Panc1 (cell line): ENCODE measurements at regions not wholly inside any gene's neighbourhood (a gene's known extent, or its start where the extent isn't known, plus 50 kb on each side); places are given as distances from the start of the nearest gene placed in this dataset.
A peak's percentile ranks its signal among the peaks of the same experiment; 100 is the strongest.

Experiments
- ATAC-seq: fragments of 200-7000 bp; cut with Tn5 transposase; 2 replicates; pipeline ENCODE4 v1.9.1; 2020; ENCODE audit warnings: mild to moderate bottlenecking, moderate library complexity
- BruUV-seq: library from RNA; stranded (reverse); fragments of 400-500 nt; replicated peaks from 2 replicates; lab custom pipeline; 2021; lab: Mats Ljungman, UMichigan
- CTCF ChIA-PET: fragments of 300-600 bp; sonication (Branson Sonifier 250); formaldehyde crosslinking; loops from one replicate; lab custom pipeline; 2022; ENCODE audit warnings: antibody characterized with exemption; lab: Charles Lee
- POLR2A ChIA-PET: fragments of 300-600 bp; sonication (Branson Sonifier 250); formaldehyde crosslinking; loops from one replicate; lab custom pipeline; 2022; ENCODE audit warnings: antibody characterized with exemption; lab: Charles Lee
- DNase-seq: peaks from one replicate; pipeline ENCODE4 v3.0.0-alpha.2; 2010; ENCODE audit warnings: low read depth, low spot score
- H3K27ac ChIP-seq: 2 replicates; pipeline ENCODE4 v1.5.1; 2011; ENCODE audit warnings: mild to moderate bottlenecking, low read length, inconsistent platforms
- H3K27me3 ChIP-seq: fragments of 200-500 bp; sonication (Bioruptor generic); 2 replicates; pipeline ENCODE4 v1.6.0; 2014; ENCODE audit warnings: low read length, inconsistent platforms; ENCODE audit not compliant: control insufficient read depth, insufficient read depth
- H3K36me3 ChIP-seq: fragments of 200-500 bp; sonication (Bioruptor generic); 2 replicates; pipeline ENCODE4 v1.5.1; 2014; ENCODE audit warnings: inconsistent platforms, mild to moderate bottlenecking, low read length, moderate library complexity; ENCODE audit not compliant: control insufficient read depth, insufficient read depth
- H3K4me1 ChIP-seq: 2 replicates; pipeline ENCODE4 v1.5.1; 2011; ENCODE audit warnings: inconsistent platforms, mild to moderate bottlenecking, low read length, moderate library complexity; ENCODE audit not compliant: control insufficient read depth, insufficient read depth
- H3K4me3 ChIP-seq, 2 experiments: 2 replicates each; pipeline ENCODE4 v1.5.1; 2011 to 2012; ENCODE audit warnings: low read depth in 2 of 2, low read length in 2 of 2, mild to moderate bottlenecking in 2 of 2, inconsistent platforms in 1 of 2, moderate library complexity in 1 of 2
- H3K9me3 ChIP-seq: fragments of 200-500 bp; sonication (Bioruptor generic); 2 replicates; pipeline ENCODE4 v1.5.1; 2014; ENCODE audit warnings: low read depth, mild to moderate bottlenecking, inconsistent platforms, low read length, moderate library complexity; ENCODE audit not compliant: control insufficient read depth, insufficient read depth
- POLR2AphosphoS5 ChIP-seq: IDR thresholded peaks from 2 replicates; pipeline ENCODE4 v1.6.1; 2012; ENCODE audit warnings: mild to moderate bottlenecking, low read depth, low read length, moderate library complexity
- SIN3A ChIP-seq: IDR thresholded peaks from 2 replicates; pipeline ENCODE4 v1.6.1; 2012; ENCODE audit warnings: low read depth, mild to moderate bottlenecking, low read length, moderate library complexity, borderline replicate concordance; ENCODE audit not compliant: insufficient read depth
- TCF7L2 ChIP-seq: IDR thresholded peaks from 2 replicates; pipeline ENCODE4 v1.6.1; 2011; ENCODE audit warnings: mild to moderate bottlenecking, low read depth, low read length, inconsistent platforms
- in situ Hi-C: cut with HindIII; loops from 2 replicates; pipeline ENCODE4 v1.10.0; 2016; ENCODE audit warnings: low sequenced_read_pairs, low pct_unique_long_range_greater_than_20kb
- intact Hi-C: fragments of 100-400 bp; cut with micrococcal nuclease; formaldehyde crosslinking; loops from one replicate; pipeline ENCODE4 v1.10.0; 2022; ENCODE audit not compliant: unreplicated experiment
- TF ChIP-seq, protein P1 (sequence below): fragments of 450-650 bp; IDR thresholded peaks from 2 replicates; pipeline ENCODE4 v1.5.1; 2017; ENCODE audit warnings: mild to moderate bottlenecking
- TF ChIP-seq, protein P2 (sequence below), 2 experiments: IDR thresholded peaks; 2 replicates each; pipeline ENCODE4 v1.6.1; 2011 to 2012; ENCODE audit warnings: low read depth in 2 of 2, control low read depth in 1 of 2, low read length in 1 of 2, mild to moderate bottlenecking in 1 of 2, moderate library complexity in 1 of 2; ENCODE audit not compliant: insufficient read depth in 1 of 2

DNA sequence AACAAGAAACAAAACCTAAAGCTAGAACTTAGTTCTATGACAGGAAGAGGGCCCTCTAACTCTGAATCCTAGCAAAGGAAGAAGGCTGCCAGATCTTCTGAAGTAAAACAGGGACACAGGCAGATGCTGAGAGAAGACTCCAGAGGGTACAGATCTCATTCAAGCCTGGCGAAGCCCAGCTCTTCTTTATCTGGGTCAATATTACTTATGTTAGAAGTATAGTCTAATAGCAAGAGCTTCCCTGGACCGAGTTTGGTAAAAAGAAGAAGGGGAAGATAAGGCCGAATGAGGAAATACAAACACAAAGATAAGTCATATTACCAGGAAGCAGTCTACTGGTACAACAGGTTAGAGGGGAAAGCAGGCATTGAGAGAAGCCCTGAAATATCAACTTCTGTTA is 79.9 kb upstream of the CCDC91 start:
- BruUV-seq = no TSS peak
- TF ChIP-seq, protein P1, sequence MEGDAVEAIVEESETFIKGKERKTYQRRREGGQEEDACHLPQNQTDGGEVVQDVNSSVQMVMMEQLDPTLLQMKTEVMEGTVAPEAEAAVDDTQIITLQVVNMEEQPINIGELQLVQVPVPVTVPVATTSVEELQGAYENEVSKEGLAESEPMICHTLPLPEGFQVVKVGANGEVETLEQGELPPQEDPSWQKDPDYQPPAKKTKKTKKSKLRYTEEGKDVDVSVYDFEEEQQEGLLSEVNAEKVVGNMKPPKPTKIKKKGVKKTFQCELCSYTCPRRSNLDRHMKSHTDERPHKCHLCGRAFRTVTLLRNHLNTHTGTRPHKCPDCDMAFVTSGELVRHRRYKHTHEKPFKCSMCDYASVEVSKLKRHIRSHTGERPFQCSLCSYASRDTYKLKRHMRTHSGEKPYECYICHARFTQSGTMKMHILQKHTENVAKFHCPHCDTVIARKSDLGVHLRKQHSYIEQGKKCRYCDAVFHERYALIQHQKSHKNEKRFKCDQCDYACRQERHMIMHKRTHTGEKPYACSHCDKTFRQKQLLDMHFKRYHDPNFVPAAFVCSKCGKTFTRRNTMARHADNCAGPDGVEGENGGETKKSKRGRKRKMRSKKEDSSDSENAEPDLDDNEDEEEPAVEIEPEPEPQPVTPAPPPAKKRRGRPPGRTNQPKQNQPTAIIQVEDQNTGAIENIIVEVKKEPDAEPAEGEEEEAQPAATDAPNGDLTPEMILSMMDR = peak; percentile 7; the same call in 1 of the 2 replicates
- TF ChIP-seq POLR2AphosphoS5 = no peak
- Histone ChIP-seq H3K36me3 (no peaks in the 10 kb centered on the region), H3K4me1 (no peaks in the 10 kb centered on the region), H3K27me3 (no peaks in the 10 kb centered on the region), H3K4me3 (no peak overlapping the region), H3K27ac (no peak overlapping the region), H3K9me3 (peaks cover 14% of the 10 kb centered on the region; the same call in 1 of the 2 replicates)
- ATAC-seq (no peak), DNase-seq (no peak)
- ChIA-PET POLR2A (no interaction called here), CTCF (no interaction called here)
- intact Hi-C loops (no loop called here), in situ Hi-C loops (no loop called here)

DNA sequence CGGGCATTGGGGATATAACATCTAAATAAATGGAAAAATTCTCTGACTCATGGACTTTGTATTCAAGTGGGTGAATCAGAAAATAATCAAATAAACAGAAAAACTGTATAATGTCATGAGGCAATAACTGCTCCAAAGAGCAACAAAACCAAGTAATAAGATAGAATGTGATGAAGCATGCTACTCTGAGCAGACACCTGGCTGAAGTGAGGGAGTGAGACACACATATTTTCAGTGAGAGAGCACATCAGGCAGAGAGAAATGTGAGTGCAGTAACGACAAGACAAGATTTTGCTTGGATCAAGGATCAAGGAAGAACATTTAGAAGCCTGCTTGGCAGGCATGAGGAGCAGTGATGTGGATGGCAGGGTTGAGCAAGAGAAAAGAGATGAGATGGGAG is 75.8 kb upstream of the CCDC91 start:
- POLR2A ChIA-PET = no interaction called here
- Histone ChIP-seq H3K36me3 (no peaks in the 10 kb centered on the region), H3K9me3 (peaks cover 17% of the 10 kb centered on the region; the same call in 1 of the 2 replicates), H3K4me1 (no peaks in the 10 kb centered on the region), H3K27me3 (no peaks in the 10 kb centered on the region), H3K4me3 (no peak overlapping the region), H3K27ac (no peak overlapping the region)
- intact Hi-C loops = no loop called here
- in situ Hi-C loops = no loop called here
- no TSS peak for BruUV-seq
- CTCF ChIA-PET = no interaction called here
- ATAC-seq (0 out of 2 replicates have a peak, but pooled peaks have one; percentile 53), DNase-seq (peak; percentile 55)
- TF ChIP-seq, protein P1 = no peak
- no peak for TF ChIP-seq SIN3A
- TF ChIP-seq TCF7L2 = no peak
- TF ChIP-seq POLR2AphosphoS5 = no peak
- TF ChIP-seq, protein P2, sequence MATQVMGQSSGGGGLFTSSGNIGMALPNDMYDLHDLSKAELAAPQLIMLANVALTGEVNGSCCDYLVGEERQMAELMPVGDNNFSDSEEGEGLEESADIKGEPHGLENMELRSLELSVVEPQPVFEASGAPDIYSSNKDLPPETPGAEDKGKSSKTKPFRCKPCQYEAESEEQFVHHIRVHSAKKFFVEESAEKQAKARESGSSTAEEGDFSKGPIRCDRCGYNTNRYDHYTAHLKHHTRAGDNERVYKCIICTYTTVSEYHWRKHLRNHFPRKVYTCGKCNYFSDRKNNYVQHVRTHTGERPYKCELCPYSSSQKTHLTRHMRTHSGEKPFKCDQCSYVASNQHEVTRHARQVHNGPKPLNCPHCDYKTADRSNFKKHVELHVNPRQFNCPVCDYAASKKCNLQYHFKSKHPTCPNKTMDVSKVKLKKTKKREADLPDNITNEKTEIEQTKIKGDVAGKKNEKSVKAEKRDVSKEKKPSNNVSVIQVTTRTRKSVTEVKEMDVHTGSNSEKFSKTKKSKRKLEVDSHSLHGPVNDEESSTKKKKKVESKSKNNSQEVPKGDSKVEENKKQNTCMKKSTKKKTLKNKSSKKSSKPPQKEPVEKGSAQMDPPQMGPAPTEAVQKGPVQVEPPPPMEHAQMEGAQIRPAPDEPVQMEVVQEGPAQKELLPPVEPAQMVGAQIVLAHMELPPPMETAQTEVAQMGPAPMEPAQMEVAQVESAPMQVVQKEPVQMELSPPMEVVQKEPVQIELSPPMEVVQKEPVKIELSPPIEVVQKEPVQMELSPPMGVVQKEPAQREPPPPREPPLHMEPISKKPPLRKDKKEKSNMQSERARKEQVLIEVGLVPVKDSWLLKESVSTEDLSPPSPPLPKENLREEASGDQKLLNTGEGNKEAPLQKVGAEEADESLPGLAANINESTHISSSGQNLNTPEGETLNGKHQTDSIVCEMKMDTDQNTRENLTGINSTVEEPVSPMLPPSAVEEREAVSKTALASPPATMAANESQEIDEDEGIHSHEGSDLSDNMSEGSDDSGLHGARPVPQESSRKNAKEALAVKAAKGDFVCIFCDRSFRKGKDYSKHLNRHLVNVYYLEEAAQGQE (IDR thresholded peaks at IDR 0.05; ENCODE audit: insufficient read depth in 1 of 2, low read depth in 2 of 2, low read length in 1 of 2) = no peak
